ENCODE measurements at regions not wholly inside any gene's neighbourhood (a gene's known extent, or its start where the extent isn't known, plus 50 kb on each side); places are given as distances from the start of the nearest gene placed in this dataset.

GRCh38 chr3:59663076-59663850 lies 613.4 kb upstream of the CFAP20DC start:
- no peaks in the 10 kb centered on the region for H3K36me3 ChIP-seq
- no peaks in the 10 kb centered on the region for H3K27me3 ChIP-seq (ENCODE audit: insufficient read depth, low read depth, severe bottlenecking)
- no peak for DNase-seq
- TF ChIP-seq CTCF (IDR thresholded peaks at IDR 0.05; ENCODE audit: low read depth, low read length): no peak
- no peaks in the 10 kb centered on the region for H3K9me3 ChIP-seq (ENCODE audit: severe bottlenecking)
- H3K4me3 ChIP-seq (ENCODE audit: low read depth, low read length): no peak overlapping the region
- no peak overlapping the region for H3K27ac ChIP-seq

- Histone ChIP-seq H3K27me3 (ENCODE audit: insufficient read depth, low read depth, severe bottlenecking) (no peaks in the 10 kb centered on the region), H3K9me3 (ENCODE audit: severe bottlenecking) (no peaks in the 10 kb centered on the region), H3K4me3 (ENCODE audit: low read depth, low read length) (no peak overlapping the region), H3K27ac (no peak overlapping the region), H3K36me3 (no peaks in the 10 kb centered on the region)
- no peak for DNase-seq
- TF ChIP-seq CTCF (IDR thresholded peaks at IDR 0.05; ENCODE audit: low read depth, low read length): no peak
Observed at GRCh38 chr3:59660852-59661625, 611.2 kb upstream of the CFAP20DC start.

GRCh38 chr3:59660376-59660775 lies 610.6 kb upstream of the CFAP20DC start:
- Histone ChIP-seq H3K27ac (no peak overlapping the region), H3K27me3 (ENCODE audit: insufficient read depth, low read depth, severe bottlenecking) (no peaks in the 10 kb centered on the region), H3K36me3 (no peaks in the 10 kb centered on the region), H3K4me3 (ENCODE audit: low read depth, low read length) (no peak overlapping the region), H3K9me3 (ENCODE audit: severe bottlenecking) (no peaks in the 10 kb centered on the region)
- no peak for TF ChIP-seq CTCF (IDR thresholded peaks at IDR 0.05; ENCODE audit: low read depth, low read length)
- DNase-seq: no peak

GRCh38 chr3:59659755-59660154 lies 609.9 kb upstream of the CFAP20DC start:
- DNase-seq: no peak
- Histone ChIP-seq H3K36me3 (no peaks in the 10 kb centered on the region), H3K9me3 (ENCODE audit: severe bottlenecking) (no peaks in the 10 kb centered on the region), H3K4me3 (ENCODE audit: low read depth, low read length) (no peak overlapping the region), H3K27ac (no peak overlapping the region), H3K27me3 (ENCODE audit: insufficient read depth, low read depth, severe bottlenecking) (no peaks in the 10 kb centered on the region)
- TF ChIP-seq CTCF (IDR thresholded peaks at IDR 0.05; ENCODE audit: low read depth, low read length): no peak

GRCh38 chr3:59658866-59659265 lies 609.0 kb upstream of the CFAP20DC start:
- Histone ChIP-seq H3K27ac (no peak overlapping the region), H3K36me3 (no peaks in the 10 kb centered on the region), H3K4me3 (ENCODE audit: low read depth, low read length) (no peak overlapping the region), H3K27me3 (ENCODE audit: insufficient read depth, low read depth, severe bottlenecking) (no peaks in the 10 kb centered on the region), H3K9me3 (ENCODE audit: severe bottlenecking) (no peaks in the 10 kb centered on the region)
- no peak for TF ChIP-seq CTCF (IDR thresholded peaks at IDR 0.05; ENCODE audit: low read depth, low read length)
- DNase-seq: no peak

Measured in WERI-Rb-1 (cell line).